AG09319 (cell line): ENCODE measurements at regions not wholly inside any gene's neighbourhood (a gene's known extent, or its start where the extent isn't known, plus 50 kb on each side); places are given as distances from the start of the nearest gene placed in this dataset.

Experiments used
- DNase-seq: peaks from one replicate; pipeline ENCODE4 v3.0.0-alpha.2; 2010; ENCODE audit warnings: low read depth; ENCODE audit errors: extremely low read depth
- CTCF ChIP-seq: IDR thresholded peaks from 2 replicates; pipeline ENCODE4 v1.5.1; 2011; ENCODE audit warnings: low read depth, mild to moderate bottlenecking, inconsistent platforms, low read length, moderate library complexity

- no peak for TF ChIP-seq CTCF
- no peak for DNase-seq
Observed at GRCh38 chr5:172564188-172564587, 76.9 kb upstream of the NEURL1B start.

- DNase-seq = no peak
- TF ChIP-seq CTCF = no peak
Observed at GRCh38 chr5:172562443-172562842, 78.6 kb upstream of the NEURL1B start.

DNA sequence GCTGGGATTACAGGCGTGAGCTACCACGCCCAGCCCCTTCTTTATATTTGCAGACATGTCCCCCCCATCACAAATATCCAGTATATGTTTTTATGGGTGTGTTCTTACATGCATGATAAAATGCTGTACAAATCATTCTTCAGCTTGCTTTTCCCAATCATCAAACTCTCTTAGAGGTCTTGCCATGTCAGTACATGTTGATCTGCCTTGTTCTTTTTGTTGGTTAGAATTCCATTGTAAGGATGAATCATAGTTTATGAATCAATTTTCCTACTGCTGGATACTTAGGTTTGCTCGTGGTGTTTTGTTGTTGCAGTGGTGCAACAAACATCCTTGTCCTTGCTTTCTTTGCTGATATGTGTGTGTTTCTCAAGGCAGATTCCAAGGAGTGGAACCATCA is 79.9 kb upstream of the NEURL1B start:
- no peak for DNase-seq
- no peak for TF ChIP-seq CTCF

GRCh38 chr5:172559004-172559932 is 81.8 kb upstream of the NEURL1B start:
- no peak for TF ChIP-seq CTCF
- DNase-seq = peak; percentile 20

DNA sequence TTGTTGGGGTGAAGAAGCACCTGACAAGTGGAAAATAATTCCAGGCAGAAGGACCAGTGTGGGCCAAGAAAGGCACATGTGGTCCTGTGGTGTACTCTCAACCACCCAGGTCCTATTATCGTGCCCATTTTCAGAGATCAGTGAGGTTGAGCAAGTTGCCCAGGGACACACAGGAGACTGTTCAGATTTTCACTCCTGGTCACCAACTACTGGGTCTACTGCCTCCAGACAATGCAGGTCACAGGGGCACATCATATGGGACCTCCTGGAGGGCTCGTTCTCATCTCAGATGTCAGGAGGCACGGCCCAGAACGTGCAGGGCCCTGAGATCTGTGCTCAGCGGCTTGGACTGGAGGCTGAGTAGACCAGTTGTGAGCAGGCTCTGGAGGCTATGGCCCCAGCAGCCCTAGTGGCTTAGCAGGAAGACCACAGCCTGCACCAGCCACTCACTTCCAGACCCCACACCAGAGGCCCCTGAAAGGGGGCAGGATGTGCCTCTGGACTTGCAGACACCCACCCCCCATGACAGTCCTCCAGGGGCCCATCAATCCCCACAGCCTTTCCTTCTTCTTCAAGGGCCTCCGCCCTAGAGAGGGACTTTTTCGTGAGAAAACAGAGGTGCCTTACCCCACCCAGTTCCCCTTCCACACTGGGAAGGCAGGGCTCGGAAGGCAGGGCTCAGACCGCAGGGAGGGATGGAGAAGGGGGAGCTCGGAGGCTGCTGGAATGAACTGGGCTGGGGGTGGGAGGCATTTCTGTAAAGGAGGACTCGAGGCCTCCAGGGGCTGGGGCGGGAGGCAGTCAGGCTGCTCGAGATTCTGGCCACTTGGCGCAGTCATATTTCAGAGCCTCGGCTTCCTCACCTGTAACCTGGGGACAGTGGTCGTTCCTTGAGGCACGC is 82.7 kb upstream of the NEURL1B start:
- no peak for TF ChIP-seq CTCF
- no peak for DNase-seq

DNA sequence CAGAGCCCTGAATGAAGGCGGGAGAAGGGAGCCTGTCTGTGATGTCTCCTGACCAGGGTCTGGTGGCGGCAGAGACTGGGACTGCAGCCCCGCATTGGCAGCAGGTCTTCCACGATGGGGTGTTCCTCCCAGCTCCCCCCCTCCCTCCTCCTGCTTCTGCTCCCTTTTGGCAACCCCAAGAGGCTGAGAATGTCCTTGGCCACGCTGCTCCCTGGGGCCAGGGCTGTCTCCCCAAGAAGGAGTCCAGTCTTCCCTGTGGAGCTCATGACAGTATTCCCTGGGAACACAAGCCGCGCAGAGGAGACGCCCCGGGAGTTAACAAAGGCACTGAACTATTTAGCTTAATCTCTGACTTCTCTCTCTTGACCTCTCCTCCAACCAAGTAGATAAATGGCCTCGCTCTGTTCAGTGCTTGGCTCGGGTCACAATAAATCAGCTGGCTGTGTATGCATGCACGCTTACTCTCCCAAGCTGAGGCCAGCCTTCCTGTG is 84.0 kb upstream of the NEURL1B start:
- no peak for DNase-seq
- TF ChIP-seq CTCF = no peak
